Uterus (tissue), 3 donors: ENCODE measurements at regions not wholly inside any gene's neighbourhood (a gene's known extent, or its start where the extent isn't known, plus 50 kb on each side); places are given as distances from the start of the nearest gene placed in this dataset.

ENCODE experiments used
- DNase-seq, 2 donors: peaks; one replicate each; pipeline ENCODE4 v3.0.0-alpha.2; 2019 to 2020
- H3K27ac ChIP-seq, 2 donors: fragments of 200-600 bp; sonication (generic); 1 replicate in 1 of 2; 2 replicates in 1 of 2; pipeline ENCODE4 v1.5.1; 2016 to 2018
- H3K27me3 ChIP-seq, 2 donors: fragments of 200-600 bp; sonication (generic); one replicate each; pipeline ENCODE4 v1.5.1; 2018 to 2019; ENCODE audit warnings: control low read depth in 1 of 2
- H3K36me3 ChIP-seq, 2 donors: fragments of 200-600 bp; sonication (generic); one replicate each; pipeline ENCODE4 v1.5.1; 2019; ENCODE audit warnings: control low read depth in 1 of 2
- H3K4me1 ChIP-seq, 2 donors: fragments of 200-600 bp; sonication (generic); one replicate each; pipeline ENCODE4 v1.5.1; 2018 to 2019; ENCODE audit warnings: control low read depth in 1 of 2
- H3K4me3 ChIP-seq, 2 donors: fragments of 200-600 bp; sonication (generic); 1 replicate in 1 of 2; 2 replicates in 1 of 2; pipeline ENCODE4 v1.5.1; 2018 to 2019; ENCODE audit warnings: mild to moderate bottlenecking in 1 of 2
- H3K9me3 ChIP-seq, 2 donors: fragments of 200-600 bp; sonication (generic); one replicate each; pipeline ENCODE4 v1.5.1; 2019; ENCODE audit warnings: control low read depth in 1 of 2
- POLR2A ChIP-seq, 2 donors: fragments of 450-650 bp; IDR thresholded peaks; one replicate each; pipeline ENCODE4 v1.6.1; 2016; ENCODE audit warnings: antibody characterized with exemption in 2 of 2, mild to moderate bottlenecking in 1 of 2, moderate library complexity in 1 of 2
- intact Hi-C: fragments of 100-400 bp; cut with DNase I; formaldehyde crosslinking; loops from one replicate; pipeline ENCODE4 v1.15.1; 2023; ENCODE audit warnings: low total_unique reads
- TF ChIP-seq, protein P1 (sequence below), 4 experiments: fragments of 200-600 bp in 2 of 4; fragments of 450-650 bp in 2 of 4; sonication (generic) in 2 of 4; IDR thresholded peaks; one replicate each; pipeline ENCODE4 v1.5.1; 2016 to 2019; ENCODE audit warnings: antibody characterized with exemption in 4 of 4, mild to moderate bottlenecking in 2 of 4, moderate library complexity in 1 of 4
- donor health status: DM: yes; HTN: yes; CAD: no.

DNA sequence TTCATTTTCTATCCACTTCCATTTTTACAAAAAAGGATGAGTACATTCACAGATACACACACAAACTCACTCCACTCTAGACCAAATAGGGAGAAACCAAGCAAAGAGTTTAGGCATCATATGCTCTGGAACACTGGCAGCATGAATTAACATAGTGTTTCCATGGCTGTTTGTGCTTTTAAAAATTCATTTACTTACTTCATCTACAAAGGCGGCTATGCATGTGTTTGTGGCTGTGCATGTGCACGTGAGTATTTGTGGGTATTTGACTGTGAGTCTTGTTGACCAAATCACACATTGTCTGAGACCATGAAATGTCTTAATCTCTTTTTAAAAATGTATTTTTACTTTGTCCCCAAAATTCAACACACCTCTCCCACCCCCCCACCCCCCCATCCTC is 203.0 kb upstream of the SESN3 start:
- Histone ChIP-seq H3K4me1 (no peaks in the 10 kb centered on the region), H3K9me3 (no peaks in the 10 kb centered on the region), H3K27me3 (no peaks in the 10 kb centered on the region), H3K36me3 (no peaks in the 10 kb centered on the region), H3K27ac (no peak overlapping the region), H3K4me3 (no peak overlapping the region)
- intact Hi-C loops: no loop called here
- no peak for DNase-seq
- TF ChIP-seq POLR2A (IDR thresholded peaks at IDR 0.05): no peak
- TF ChIP-seq, protein P1, sequence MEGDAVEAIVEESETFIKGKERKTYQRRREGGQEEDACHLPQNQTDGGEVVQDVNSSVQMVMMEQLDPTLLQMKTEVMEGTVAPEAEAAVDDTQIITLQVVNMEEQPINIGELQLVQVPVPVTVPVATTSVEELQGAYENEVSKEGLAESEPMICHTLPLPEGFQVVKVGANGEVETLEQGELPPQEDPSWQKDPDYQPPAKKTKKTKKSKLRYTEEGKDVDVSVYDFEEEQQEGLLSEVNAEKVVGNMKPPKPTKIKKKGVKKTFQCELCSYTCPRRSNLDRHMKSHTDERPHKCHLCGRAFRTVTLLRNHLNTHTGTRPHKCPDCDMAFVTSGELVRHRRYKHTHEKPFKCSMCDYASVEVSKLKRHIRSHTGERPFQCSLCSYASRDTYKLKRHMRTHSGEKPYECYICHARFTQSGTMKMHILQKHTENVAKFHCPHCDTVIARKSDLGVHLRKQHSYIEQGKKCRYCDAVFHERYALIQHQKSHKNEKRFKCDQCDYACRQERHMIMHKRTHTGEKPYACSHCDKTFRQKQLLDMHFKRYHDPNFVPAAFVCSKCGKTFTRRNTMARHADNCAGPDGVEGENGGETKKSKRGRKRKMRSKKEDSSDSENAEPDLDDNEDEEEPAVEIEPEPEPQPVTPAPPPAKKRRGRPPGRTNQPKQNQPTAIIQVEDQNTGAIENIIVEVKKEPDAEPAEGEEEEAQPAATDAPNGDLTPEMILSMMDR (IDR thresholded peaks at IDR 0.05): no peak

DNA sequence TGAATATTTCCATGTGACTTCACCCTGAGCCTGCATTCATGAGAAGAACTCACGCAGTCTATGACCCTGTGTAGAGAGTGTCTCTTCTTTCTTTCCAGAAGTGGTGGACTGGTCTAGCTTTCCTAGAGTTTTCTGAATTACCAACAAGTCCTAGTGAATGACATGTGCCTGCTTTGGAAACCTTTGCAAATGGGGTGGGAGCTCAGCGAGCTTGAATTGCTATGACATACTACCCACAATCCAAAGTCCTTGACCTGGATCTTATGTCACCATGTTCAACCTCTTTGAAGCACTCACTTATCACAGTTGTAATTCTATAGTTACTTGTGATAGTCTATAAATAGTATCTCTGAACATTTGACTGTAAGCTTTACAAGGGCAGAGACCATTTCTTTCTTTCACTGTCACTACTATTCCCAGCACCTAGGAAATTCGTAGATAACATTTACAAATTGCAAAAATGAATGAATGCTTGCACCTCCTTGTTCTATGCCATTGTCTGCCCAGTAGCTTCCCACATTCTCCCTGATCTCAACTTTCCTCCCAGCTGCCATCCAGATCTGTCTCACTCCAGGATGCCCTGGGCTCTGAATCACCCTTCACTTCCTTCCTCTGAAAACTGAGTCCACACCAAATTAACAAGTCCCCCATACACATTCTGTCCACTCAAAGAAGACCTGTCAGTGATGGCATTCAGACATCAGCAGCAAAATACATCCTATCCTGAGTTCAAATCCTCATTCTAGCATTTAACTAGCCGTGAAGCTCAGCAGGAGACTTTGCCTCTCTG is 201.9 kb upstream of the SESN3 start:
- H3K4me3 ChIP-seq: no peak overlapping the region
- no peaks in the 10 kb centered on the region for H3K36me3 ChIP-seq
- H3K27ac ChIP-seq: no peak overlapping the region
- H3K4me1 ChIP-seq: no peaks in the 10 kb centered on the region
- intact Hi-C loops: no loop called here
- TF ChIP-seq POLR2A (IDR thresholded peaks at IDR 0.05): no peak
- TF ChIP-seq, protein P1 (IDR thresholded peaks at IDR 0.05): no peak
- no peaks in the 10 kb centered on the region for H3K27me3 ChIP-seq
- no peaks in the 10 kb centered on the region for H3K9me3 ChIP-seq
- DNase-seq: no peak

DNA sequence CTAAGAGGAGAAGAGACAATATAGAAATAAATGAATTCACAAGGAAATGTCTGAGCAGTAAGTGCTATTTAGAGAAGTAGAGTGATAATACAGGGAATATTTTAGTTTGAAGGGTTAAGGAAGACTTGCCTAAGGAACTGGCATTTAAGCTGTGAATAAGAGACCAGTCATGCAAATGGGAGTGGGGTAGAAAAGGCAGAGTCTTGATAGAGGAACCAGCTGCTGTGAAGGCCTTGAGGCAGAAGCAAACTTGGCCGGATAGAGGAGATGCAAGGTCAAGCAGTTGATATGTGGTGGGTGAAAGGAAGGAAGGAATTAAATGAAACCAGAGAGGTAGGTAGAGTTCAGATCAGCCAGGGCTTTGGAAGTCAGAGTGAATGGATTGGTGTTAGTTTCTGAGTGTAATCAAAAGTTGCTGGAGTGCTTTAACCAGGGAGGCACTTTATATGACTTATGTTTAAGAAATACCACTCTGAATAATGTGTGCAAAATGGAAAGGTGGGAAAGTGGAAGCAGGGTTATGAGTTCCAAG is 198.4 kb upstream of the SESN3 start:
- H3K4me3 ChIP-seq: no peak overlapping the region
- TF ChIP-seq, protein P1 (IDR thresholded peaks at IDR 0.05): no peak
- no peak for TF ChIP-seq POLR2A (IDR thresholded peaks at IDR 0.05)
- H3K9me3 ChIP-seq: no peaks in the 10 kb centered on the region
- no peaks in the 10 kb centered on the region for H3K27me3 ChIP-seq
- H3K27ac ChIP-seq: no peak overlapping the region
- DNase-seq: no peak
- no peaks in the 10 kb centered on the region for H3K4me1 ChIP-seq
- intact Hi-C loops: no loop called here
- no peaks in the 10 kb centered on the region for H3K36me3 ChIP-seq

DNA sequence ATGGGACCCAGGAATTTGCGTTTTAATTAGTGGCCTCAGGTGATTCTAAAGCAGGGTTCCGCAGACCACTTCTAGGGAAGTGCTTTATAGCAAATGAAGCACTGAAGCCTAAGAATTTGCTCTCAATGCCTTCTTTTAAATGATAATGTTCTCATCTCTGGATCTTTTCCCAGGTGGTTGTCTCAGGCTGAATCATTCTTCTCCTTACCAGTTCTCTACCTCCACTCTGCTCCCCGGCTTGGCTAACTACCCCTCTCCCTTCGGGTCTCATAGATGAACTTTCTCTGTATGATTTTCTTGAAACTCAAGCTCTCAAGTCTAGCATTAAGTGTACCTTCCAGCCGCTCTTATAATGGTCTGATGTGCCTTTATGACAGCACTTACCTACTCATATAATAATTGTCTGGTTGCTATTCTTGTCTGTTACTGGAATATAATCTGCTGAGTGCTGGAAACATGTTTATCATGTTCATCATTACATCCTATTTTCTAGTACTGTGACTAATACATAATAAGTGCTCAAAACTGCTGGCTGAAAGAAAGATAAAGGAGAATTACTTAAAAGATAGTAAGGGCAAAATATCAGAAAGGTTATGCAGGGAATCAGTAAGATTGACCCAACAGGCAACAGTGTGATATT is 195.9 kb upstream of the SESN3 start:
- intact Hi-C loops: no loop called here
- Histone ChIP-seq H3K4me1 (no peaks in the 10 kb centered on the region), H3K27ac (no peak overlapping the region), H3K36me3 (no peaks in the 10 kb centered on the region), H3K27me3 (no peaks in the 10 kb centered on the region), H3K4me3 (no peak overlapping the region), H3K9me3 (no peaks in the 10 kb centered on the region)
- TF ChIP-seq, protein P1 (IDR thresholded peaks at IDR 0.05): no peak
- TF ChIP-seq POLR2A (IDR thresholded peaks at IDR 0.05): no peak
- no peak for DNase-seq

DNA sequence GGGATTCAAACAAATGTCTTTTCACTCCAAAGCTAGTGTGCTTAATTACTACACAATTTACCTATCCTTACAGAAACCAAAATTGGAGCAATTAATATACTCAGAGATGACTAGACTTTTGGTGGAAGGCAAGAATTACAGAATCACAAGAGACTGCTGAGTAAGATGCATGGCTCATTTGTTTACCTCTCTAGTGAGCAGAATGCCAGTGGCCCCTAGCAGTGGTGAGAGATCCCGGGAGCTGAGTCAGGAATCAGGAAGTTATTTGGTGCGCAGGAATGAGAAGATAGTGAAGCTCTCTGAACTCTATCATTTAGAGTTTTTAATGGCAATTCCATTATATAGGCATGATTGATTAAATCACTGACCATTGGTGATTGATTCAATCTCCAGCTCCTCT is 188.9 kb upstream of the SESN3 start:
- Histone ChIP-seq H3K4me1 (no peaks in the 10 kb centered on the region), H3K27ac (no peak overlapping the region), H3K9me3 (no peaks in the 10 kb centered on the region), H3K27me3 (no peaks in the 10 kb centered on the region), H3K4me3 (no peak overlapping the region), H3K36me3 (no peaks in the 10 kb centered on the region)
- intact Hi-C loops: no loop called here
- TF ChIP-seq, protein P1 (IDR thresholded peaks at IDR 0.05): no peak
- TF ChIP-seq POLR2A (IDR thresholded peaks at IDR 0.05): no peak
- no peak for DNase-seq
